ENCODE measurements at regions not wholly inside any gene's neighbourhood (a gene's known extent, or its start where the extent isn't known, plus 50 kb on each side); places are given as distances from the start of the nearest gene placed in this dataset.

GRCh38 chr16:55421226-55421625 lies 57.8 kb upstream of the MMP2 start:
- TF ChIP-seq POLR2A (IDR thresholded peaks at IDR 0.05): no peak
- TF ChIP-seq, protein P1, sequence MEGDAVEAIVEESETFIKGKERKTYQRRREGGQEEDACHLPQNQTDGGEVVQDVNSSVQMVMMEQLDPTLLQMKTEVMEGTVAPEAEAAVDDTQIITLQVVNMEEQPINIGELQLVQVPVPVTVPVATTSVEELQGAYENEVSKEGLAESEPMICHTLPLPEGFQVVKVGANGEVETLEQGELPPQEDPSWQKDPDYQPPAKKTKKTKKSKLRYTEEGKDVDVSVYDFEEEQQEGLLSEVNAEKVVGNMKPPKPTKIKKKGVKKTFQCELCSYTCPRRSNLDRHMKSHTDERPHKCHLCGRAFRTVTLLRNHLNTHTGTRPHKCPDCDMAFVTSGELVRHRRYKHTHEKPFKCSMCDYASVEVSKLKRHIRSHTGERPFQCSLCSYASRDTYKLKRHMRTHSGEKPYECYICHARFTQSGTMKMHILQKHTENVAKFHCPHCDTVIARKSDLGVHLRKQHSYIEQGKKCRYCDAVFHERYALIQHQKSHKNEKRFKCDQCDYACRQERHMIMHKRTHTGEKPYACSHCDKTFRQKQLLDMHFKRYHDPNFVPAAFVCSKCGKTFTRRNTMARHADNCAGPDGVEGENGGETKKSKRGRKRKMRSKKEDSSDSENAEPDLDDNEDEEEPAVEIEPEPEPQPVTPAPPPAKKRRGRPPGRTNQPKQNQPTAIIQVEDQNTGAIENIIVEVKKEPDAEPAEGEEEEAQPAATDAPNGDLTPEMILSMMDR (IDR thresholded peaks at IDR 0.05 in 4 of 5, conservative IDR thresholded peaks at IDR 0.05 in 1 of 5): no peak

Data from gastrocnemius medialis (tissue), 4 donors.